HG03064 (cell line): ENCODE measurements at regions not wholly inside any gene's neighbourhood (a gene's known extent, or its start where the extent isn't known, plus 50 kb on each side); places are given as distances from the start of the nearest gene placed in this dataset.

ENCODE experiments used
- ATAC-seq: cut with Tn5 transposase; IDR thresholded peaks from one replicate; pipeline ENCODE4 v1.9.1; 2021; ENCODE audit warnings: low read depth; ENCODE audit not compliant: unreplicated experiment

DNA sequence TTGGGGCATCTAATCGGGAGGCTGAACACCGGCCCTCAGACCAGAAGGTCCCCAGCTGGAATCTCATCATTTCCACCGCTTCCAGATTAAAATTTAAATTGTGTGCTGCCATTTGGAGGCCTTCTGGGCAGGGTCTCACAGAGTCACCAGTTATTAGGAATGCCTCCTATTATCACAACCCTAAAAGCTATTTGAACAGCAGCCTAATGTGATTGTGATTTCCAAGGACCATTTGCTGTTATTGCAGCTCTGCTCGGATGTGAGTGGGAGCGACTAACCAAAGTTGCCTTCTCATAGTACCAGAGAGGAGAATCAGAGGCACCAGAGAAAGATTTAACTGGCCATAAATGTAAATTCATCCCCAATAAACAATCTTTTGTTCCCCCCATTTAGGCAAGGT is 277.3 kb downstream of the RNF144B start:
- ATAC-seq = no peak

GRCh38 chr6:18667612-18668011 is 280.5 kb downstream of the RNF144B start:
- no peak for ATAC-seq

DNA sequence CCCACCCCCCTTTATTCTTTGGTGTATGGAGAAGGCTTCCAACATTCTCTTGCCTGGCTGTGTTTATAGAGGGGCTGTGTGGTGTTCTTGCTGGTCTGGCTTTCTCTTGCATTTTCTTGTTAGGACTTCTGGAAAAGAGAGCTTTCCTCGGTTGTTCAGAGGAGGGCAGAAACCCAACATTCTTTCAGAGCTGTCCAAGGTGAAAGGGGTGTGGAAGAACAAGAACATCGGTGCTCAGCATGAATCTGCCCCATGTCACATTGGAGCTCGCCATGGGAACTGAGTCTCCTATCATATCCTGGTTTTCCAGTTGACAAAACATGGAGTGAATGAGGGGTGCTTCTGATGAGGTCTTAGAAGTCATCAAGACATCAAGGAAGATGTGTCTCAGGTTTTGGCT is 281.8 kb downstream of the RNF144B start:
- ATAC-seq = no peak

- ATAC-seq = no peak
These were observed 285.7 kb downstream of the RNF144B start for GRCh38 chr6:18672852-18673251.

DNA sequence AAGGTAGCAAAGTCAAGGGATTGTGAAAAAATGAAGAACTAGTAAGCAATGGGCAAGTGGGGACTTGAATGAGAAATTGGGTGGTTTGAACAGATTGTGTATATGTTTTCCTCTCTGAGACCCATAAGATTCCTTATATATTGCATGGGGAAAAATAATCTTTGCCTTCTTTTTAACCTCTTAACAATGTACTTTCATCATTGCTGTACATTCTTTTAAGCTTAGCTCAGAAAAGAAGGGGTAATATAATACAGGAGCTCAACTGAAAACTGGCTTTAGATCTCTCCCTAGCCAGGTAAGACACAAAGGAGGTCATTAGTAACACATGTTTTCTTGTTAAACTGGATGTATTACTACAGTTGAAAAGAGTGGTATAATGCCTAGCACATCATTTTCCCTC is 287.2 kb downstream of the RNF144B start:
- ATAC-seq = no peak

DNA sequence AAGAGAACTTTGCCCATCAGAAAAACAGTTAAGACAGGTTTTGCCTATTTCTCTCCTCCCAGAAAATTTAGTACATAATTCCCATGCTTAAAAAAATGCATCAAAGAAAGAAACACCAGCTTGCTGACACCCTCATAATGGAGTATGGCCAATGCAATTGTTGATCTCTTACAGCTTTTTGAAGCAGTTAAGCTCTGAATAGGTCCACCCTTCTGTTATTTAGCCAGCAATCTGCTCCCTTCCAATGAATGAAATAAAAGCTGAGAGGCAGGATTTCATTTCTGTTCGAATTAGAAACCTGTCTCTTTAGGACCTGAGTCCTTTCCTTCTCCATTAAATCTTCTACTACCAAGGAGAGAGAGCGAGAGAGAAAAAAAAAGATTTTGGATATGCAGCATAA is 288.7 kb downstream of the RNF144B start:
- no peak for ATAC-seq

DNA sequence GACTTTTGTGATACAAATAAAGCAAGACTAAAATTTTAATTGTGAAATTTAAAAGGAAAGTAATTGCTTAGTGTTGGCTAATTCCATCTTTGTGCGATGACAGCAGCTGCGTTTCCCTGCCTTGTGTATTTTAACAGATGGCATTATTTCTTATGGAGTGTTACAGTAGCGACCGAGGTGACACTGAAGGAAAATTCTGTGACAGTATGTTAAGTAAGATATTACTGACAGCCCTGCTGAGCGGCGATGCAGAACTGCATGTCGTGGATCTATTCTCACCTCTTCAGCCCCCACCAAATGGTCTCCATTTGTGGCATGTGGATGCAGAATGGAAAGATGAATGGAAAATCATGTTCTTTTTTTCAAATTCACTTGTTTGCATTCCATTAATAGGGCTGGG is 289.4 kb downstream of the RNF144B start:
- no peak for ATAC-seq

DNA sequence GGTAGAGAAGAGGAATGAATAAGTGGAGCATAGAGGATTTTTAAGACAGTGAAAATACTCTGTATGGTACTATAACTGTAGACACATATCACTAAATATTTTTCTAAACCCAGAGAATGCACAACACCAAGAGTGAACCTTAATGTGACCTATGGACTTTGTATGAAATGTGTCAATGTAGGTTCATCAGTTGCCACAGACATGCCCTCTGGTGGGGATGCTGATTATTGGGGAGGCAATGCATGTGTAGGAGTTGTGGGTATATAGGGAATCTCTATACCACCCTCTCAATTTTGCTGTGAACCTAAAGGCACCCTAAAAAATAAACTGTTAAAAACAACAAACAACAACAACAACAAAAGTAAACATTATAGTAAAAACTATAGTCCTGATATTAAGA is 293.7 kb downstream of the RNF144B start:
- no peak for ATAC-seq

GRCh38 chr6:18681832-18682503 is 294.8 kb downstream of the RNF144B start:
- ATAC-seq = no peak

DNA sequence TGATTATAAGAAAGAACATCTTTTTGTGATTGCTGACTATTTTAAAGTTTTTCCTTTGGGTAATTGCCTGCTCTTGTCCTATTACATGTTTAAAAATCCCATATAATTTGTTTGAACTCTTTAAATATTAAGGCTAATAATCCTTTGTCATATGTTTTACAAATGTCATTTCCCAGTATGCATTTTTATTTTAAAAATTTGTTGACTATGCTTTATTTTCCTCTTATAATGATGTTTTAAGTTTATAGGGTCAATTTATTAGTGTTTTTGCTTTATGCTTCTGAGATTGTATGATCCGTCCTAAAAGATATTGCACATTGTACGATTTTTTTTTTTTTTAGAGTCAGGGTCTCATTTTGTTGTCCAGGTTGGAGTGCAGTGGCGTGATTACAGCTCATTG is 297.2 kb downstream of the RNF144B start:
- ATAC-seq = no peak

- ATAC-seq = no peak
These were observed 306.0 kb downstream of the RNF144B start for GRCh38 chr6:18692929-18693685.

- no peak for ATAC-seq
These were observed 306.7 kb downstream of the RNF144B start for GRCh38 chr6:18693881-18694280.

DNA sequence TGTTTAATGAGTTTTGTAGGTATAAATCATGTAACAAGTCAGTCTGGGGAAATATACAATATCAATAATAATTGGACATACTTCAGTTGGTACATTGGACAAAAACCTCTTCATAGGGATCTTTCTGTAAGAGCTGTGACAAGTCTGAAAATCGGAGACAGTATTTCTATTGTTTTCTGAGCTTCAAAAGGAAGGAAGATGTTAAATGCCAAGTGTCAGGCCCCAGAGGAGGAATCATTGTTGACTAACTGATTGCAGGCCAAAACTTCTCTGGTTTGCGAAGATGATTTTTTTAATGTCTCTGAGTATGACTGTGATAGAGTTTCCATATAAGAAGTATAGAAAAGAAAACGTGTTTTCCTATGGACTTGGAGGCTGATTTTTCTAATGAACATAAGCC is 316.4 kb downstream of the RNF144B start:
- no peak for ATAC-seq

GRCh38 chr6:18707714-18708439 is 320.7 kb downstream of the RNF144B start:
- ATAC-seq = no peak

DNA sequence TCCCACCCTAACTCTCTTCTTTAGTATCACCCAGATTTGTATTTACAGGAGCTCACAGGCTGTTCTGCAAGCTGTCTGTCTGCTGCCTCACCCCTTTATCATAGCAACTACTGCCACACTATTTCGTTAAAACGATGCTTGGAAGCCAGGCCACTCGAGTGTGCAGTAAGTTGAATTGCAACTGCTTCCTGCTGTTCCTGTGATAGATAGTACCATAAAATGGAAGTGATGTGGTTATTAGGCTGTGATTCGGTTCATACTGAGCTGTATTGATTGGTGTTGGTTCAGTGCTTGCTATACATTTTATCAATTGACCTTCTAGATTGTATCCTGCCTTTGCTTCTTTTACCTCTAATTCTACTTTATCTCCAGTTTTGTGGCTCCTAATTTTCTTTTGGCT is 325.4 kb downstream of the RNF144B start:
- ATAC-seq = no peak

- no peak for ATAC-seq
These were observed 332.9 kb downstream of the RNF144B start for GRCh38 chr6:18720075-18720474.

GRCh38 chr6:18724056-18724455 is 336.9 kb downstream of the RNF144B start:
- no peak for ATAC-seq

GRCh38 chr6:18725449-18725848 is 338.3 kb downstream of the RNF144B start:
- ATAC-seq = no peak

DNA sequence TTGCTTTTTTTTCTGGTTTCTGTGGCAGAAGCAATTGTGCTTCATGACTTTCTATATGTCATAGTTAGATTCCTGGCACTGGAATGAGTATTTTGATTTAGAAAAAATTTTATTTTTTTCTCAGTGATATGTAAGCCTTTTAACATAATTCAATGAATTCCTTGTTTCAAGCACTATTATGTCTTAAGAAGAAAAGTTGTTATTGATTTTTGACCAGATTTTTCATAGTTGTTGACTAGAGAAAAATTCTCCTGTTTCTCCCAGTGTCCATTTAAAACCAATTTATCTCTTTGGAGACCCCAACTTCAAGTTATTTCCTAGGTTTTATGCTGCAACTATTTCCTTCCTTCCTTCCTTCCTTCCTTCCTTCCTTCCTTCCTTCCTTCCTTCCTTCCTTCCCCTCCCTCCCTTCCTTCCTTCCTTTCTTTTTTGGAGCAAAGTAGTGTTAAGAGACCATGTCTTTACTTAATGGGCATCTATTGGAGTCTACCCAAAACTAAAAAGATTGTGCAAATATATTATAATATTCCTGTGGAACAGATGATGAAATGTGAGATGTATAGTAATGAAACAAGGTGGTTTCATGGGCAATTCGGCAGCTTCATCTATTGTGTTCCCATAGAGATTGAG is 346.9 kb downstream of the RNF144B start:
- ATAC-seq = no peak

DNA sequence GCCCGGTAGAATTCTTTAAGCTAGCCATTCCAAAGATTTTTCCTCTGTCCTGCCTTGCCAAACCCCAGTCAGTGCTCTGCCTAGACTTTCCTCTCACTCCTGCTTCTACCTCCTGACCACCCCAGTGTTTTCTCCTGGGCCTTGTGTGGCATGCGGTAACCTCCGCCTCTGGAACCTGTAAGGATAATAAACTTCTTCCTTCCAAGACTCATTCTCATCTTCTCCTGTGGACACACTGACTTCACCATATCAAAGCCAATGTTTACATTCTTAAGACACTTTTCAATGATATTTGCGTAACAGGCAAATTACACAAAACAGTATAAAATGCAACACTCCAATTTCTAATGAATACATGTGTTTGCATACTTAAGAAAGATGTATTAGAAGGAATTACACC is 354.6 kb downstream of the RNF144B start:
- no peak for ATAC-seq

DNA sequence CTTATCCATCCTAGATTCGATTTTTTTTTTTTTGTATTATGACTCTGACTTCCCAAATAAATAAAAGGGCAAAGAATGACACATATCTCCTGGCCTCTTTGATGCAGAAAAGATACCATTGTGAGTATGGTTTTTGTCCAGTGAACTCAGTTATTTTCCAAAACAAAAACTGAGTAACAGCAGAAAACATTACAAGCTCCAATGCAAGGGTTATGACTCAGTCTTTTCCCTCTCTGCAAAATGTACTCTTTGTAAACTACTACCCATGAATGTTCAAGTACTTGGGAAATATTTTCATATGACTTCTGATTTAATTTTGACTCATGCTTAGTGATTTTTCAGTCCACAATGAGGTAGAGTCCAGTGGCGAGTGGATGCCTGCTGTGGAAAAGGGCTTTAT is 355.3 kb downstream of the RNF144B start:
- no peak for ATAC-seq
